PFSK-1 (cell line): ENCODE measurements at regions not wholly inside any gene's neighbourhood (a gene's known extent, or its start where the extent isn't known, plus 50 kb on each side); places are given as distances from the start of the nearest gene placed in this dataset.

Experiments
- FOXP2 ChIP-seq: optimal IDR thresholded peaks from 2 replicates; pipeline ENCODE3; 2011; ENCODE audit warnings: borderline replicate concordance, control low read depth, inconsistent platforms; ENCODE audit not compliant: insufficient read depth; ENCODE audit errors: extremely low read length, extremely low read depth
- POLR2AphosphoS5 ChIP-seq: IDR thresholded peaks from 2 replicates; pipeline ENCODE4 v1.6.1; 2012; ENCODE audit warnings: low read depth, mild to moderate bottlenecking, control low read depth, low read length, moderate library complexity
- SIN3A ChIP-seq: IDR thresholded peaks from 2 replicates; pipeline ENCODE4 v1.6.1; 2012; ENCODE audit warnings: mild to moderate bottlenecking, low read length, moderate library complexity, borderline replicate concordance; ENCODE audit not compliant: insufficient read depth
- TAF1 ChIP-seq: IDR thresholded peaks from 2 replicates; pipeline ENCODE4 v1.6.1; 2012; ENCODE audit warnings: low read length, control low read depth, borderline replicate concordance; ENCODE audit not compliant: insufficient read depth
- TF ChIP-seq, protein P1 (sequence below), 2 experiments: IDR thresholded peaks; 2 replicates each; pipeline versions ENCODE4 v1.6.1 to v1.8.0; 2011 to 2012; ENCODE audit warnings: low read depth in 2 of 2, low read length in 2 of 2, control low read depth in 1 of 2, inconsistent platforms in 1 of 2, mild to moderate bottlenecking in 1 of 2, moderate library complexity in 1 of 2; ENCODE audit not compliant: insufficient read depth in 1 of 2

DNA sequence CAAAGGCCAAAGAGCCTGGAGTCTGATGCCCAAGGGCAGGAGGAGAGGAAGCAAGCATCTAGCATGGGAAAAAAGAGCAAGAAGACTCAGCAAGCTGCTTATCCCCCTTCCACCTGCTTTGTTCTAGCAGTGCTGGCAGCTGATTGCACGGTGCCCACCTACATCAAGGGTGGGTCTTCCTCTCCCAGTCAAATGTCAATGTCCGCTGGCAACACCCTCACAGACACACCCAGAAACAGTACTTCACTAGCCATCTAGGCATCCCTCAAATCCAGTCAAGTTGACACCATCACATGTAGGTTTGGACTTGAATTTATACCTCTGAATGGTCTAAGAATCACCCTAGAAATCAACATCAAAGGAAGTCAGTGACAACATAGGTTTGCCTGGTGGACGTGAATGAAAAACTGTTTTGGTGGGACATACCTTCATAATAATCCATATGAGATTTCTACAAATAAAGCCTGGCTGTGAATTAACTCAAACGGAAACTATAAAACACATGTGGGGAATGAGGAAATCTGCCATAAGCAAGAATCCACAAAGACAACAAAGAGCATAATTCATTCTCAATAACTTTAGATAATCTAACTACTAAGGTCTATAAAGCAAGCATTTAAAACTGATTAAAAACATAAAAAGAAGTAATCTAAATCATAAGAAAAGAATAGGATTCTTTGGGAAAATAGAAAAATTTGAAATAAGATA, 185.8 kb upstream of the JADE1 start:
- TF ChIP-seq, protein P1, sequence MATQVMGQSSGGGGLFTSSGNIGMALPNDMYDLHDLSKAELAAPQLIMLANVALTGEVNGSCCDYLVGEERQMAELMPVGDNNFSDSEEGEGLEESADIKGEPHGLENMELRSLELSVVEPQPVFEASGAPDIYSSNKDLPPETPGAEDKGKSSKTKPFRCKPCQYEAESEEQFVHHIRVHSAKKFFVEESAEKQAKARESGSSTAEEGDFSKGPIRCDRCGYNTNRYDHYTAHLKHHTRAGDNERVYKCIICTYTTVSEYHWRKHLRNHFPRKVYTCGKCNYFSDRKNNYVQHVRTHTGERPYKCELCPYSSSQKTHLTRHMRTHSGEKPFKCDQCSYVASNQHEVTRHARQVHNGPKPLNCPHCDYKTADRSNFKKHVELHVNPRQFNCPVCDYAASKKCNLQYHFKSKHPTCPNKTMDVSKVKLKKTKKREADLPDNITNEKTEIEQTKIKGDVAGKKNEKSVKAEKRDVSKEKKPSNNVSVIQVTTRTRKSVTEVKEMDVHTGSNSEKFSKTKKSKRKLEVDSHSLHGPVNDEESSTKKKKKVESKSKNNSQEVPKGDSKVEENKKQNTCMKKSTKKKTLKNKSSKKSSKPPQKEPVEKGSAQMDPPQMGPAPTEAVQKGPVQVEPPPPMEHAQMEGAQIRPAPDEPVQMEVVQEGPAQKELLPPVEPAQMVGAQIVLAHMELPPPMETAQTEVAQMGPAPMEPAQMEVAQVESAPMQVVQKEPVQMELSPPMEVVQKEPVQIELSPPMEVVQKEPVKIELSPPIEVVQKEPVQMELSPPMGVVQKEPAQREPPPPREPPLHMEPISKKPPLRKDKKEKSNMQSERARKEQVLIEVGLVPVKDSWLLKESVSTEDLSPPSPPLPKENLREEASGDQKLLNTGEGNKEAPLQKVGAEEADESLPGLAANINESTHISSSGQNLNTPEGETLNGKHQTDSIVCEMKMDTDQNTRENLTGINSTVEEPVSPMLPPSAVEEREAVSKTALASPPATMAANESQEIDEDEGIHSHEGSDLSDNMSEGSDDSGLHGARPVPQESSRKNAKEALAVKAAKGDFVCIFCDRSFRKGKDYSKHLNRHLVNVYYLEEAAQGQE (IDR thresholded peaks at IDR 0.05; ENCODE audit: insufficient read depth in 1 of 2, low read depth in 2 of 2, low read length in 2 of 2): no peak
- no peak for TF ChIP-seq POLR2AphosphoS5
- no peak for TF ChIP-seq TAF1
- no peak for TF ChIP-seq SIN3A
- TF ChIP-seq FOXP2: no peak

DNA sequence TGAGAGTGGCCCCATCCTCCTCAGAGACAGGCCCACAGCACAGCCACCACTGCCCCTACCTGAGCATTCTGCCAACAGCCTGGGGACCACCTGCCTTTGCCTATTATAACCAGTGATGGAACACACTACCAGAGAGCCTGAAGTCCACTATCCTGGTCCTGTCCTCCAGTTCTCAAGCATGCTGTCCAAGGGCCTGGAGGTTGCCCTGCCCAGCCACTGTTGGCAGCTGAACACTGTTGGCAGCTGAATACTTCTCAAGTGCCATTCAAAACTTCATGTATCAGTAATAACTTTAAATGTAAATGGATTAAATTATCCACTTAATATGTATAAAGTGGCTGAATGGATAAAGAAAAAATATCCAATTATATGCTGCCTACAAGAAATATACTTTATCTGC, 194.3 kb upstream of the JADE1 start:
- TF ChIP-seq POLR2AphosphoS5 (no peak), TAF1 (no peak), SIN3A (no peak), FOXP2 (no peak)
- TF ChIP-seq, protein P1 (IDR thresholded peaks at IDR 0.05; ENCODE audit: insufficient read depth in 1 of 2, low read depth in 2 of 2, low read length in 2 of 2): no peak

DNA sequence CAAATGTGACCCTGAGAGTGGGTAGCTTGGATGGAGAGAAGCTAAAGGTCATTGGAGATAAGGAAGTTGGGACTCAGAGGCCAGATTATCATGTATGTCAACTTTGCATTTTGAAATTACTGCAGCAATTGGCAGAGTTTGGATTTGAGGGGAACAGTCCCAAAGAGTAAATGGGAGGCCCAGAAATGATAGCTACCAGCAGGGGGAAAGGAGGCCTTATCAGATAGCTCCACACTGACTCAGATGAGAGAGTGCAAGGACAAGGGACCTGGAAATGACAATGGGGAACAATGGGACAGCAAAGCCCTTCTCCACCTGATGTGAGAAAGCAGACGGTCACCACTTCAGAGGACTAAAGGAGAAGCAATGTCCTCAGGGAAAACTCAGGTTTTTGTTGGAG, 201.5 kb upstream of the JADE1 start:
- TF ChIP-seq POLR2AphosphoS5 (no peak), SIN3A (no peak), FOXP2 (no peak), TAF1 (no peak)
- TF ChIP-seq, protein P1 (IDR thresholded peaks at IDR 0.05; ENCODE audit: insufficient read depth in 1 of 2, low read depth in 2 of 2, low read length in 2 of 2): no peak

DNA sequence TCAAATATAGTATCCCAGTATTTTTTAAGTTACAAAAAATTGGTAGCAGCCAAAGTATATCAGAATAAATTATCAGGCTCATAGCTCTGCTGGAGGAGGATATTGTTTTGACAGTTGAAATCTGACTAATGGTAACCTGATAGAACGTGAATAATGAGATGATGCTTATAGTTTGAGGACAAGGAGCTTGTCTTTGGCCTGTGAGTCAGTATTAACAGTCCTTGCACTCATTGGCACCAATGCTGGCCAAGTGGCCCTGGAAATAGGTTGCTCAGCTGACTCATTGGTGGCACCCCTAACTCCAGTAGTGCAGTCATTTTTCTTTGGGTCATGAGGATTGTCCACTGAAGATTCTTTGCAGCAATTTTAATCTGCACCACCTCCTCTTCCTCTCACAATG, 203.3 kb upstream of the JADE1 start:
- no peak for TF ChIP-seq POLR2AphosphoS5
- TF ChIP-seq, protein P1 (IDR thresholded peaks at IDR 0.05; ENCODE audit: insufficient read depth in 1 of 2, low read depth in 2 of 2, low read length in 2 of 2): no peak
- no peak for TF ChIP-seq TAF1
- TF ChIP-seq SIN3A: no peak
- no peak for TF ChIP-seq FOXP2

DNA sequence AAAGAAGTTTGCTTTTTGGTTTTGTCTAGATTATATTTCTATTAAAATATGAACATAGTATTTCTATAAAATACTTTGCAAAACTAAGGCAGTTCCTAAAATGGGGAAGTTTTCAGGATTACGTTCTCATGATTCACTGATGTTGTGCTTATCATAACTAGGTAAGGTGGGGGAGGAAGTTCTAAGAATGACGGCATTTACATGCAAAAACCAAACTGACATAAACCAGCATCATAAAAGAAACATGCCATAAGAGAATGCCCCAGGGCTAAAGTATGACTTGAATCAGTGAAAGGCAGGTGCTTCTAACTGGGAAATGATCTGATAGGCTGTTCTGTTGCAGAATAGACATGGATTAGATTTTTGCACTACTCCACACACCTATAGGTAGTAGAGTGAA, 204.7 kb upstream of the JADE1 start:
- TF ChIP-seq POLR2AphosphoS5 (no peak), TAF1 (no peak), FOXP2 (no peak), SIN3A (no peak)
- TF ChIP-seq, protein P1 (IDR thresholded peaks at IDR 0.05; ENCODE audit: insufficient read depth in 1 of 2, low read depth in 2 of 2, low read length in 2 of 2): no peak
